ENCODE measurements at regions not wholly inside any gene's neighbourhood (a gene's known extent, or its start where the extent isn't known, plus 50 kb on each side); places are given as distances from the start of the nearest gene placed in this dataset.
"Not testable (repeated sequence)": the region's sequence is repeated elsewhere in the genome, so short reads cannot be mapped to it uniquely, and the experiment has no call there.

DNA sequence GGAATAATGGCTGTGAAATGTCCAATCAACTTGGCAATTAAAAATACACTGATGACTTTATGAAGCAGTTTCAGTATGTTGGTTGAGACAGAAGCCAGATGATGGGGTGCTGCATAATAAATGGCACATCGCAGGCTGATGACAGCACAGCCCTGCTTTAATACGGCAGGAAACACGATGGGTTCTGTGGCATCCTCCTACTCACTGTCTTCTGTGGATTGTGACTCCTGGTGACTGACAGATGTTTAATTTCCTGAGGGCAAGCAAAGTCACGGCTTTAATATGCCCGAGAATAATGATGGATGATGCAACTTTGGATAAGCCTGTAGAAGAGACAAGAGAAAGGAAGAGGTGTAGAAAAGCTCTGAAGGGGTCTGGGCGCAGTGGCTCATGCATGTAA is 295.4 kb downstream of the TRIML1 start:
- DNase-seq (ENCODE audit: low spot score), result no peak

- no peak for DNase-seq (ENCODE audit: low spot score)
Observed at GRCh38 chr4:188435381-188435780, 296.1 kb downstream of the TRIML1 start.

- DNase-seq (ENCODE audit: low spot score), result no peak
Observed at GRCh38 chr4:188437535-188437934, 298.3 kb downstream of the TRIML1 start.

- DNase-seq (ENCODE audit: low spot score), result not testable (repeated sequence)
Observed at GRCh38 chr4:188438391-188438824, 299.2 kb downstream of the TRIML1 start.

- peak; percentile 68 for DNase-seq (ENCODE audit: low spot score)
Observed at GRCh38 chr4:188439641-188440311, 300.5 kb downstream of the TRIML1 start.

DNA sequence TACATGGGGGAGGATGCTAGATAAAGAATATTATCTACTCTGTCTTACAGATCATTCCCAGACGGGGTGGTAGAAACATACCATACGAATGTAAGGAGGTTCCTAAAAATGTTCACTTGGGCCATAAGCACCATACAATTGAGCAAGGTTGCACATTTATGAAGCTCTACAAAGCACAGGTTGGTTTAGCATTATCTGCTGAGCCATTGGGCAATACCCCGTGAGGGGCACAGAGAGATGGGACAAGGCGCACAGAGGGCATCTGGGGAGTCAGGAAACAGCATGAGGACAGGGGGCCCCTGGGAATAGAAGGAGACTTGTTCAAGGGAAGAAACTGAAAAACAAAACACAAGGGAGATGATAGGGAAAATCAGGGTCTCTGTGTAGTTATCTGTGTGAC is 305.3 kb downstream of the TRIML1 start:
- no peak for DNase-seq (ENCODE audit: low spot score)

GRCh38 chr4:188448996-188449395 is 309.8 kb downstream of the TRIML1 start:
- DNase-seq (ENCODE audit: low spot score), result peak; percentile 43

DNA sequence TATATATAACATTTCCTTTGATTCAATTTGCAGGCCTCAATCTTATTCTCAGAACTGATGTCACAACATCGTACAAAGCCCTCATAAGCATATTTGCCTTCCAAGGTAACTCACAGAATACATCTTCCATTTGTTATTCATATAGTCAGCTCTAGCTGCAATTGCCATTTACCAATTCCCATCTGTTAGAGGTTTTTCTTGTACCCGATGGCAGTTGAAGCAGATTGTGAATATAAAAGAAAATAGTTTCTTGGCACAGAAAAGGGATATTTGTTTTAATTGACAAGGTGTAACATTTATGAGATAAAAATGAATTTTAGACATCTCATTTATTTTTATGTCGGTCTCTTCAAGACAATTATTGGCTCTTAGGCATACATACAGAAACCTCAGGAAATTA is 311.3 kb downstream of the TRIML1 start:
- no peak for DNase-seq (ENCODE audit: low spot score)

DNA sequence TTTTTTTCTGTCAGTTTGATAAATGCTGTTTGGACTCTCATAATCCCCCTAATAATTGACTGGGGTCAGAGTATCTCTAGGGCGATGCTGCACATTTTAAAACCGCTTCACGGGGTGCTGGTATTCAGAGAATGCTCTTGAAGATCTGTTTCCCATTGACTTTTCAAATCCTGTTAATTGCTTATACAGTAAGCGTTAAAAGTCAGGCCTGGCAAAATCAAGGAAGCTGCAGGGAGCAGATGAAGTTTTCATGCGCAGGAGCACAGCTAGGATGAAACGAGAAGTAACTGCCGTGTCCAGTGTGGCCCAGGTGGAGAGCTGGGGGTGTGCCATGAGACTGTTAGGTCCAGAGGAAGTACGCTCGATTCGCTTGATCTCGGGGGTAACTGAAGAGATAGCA is 312.9 kb downstream of the TRIML1 start:
- no peak for DNase-seq (ENCODE audit: low spot score)

GRCh38 chr4:188454575-188454974 is 315.3 kb downstream of the TRIML1 start:
- DNase-seq (ENCODE audit: low spot score), result no peak

DNA sequence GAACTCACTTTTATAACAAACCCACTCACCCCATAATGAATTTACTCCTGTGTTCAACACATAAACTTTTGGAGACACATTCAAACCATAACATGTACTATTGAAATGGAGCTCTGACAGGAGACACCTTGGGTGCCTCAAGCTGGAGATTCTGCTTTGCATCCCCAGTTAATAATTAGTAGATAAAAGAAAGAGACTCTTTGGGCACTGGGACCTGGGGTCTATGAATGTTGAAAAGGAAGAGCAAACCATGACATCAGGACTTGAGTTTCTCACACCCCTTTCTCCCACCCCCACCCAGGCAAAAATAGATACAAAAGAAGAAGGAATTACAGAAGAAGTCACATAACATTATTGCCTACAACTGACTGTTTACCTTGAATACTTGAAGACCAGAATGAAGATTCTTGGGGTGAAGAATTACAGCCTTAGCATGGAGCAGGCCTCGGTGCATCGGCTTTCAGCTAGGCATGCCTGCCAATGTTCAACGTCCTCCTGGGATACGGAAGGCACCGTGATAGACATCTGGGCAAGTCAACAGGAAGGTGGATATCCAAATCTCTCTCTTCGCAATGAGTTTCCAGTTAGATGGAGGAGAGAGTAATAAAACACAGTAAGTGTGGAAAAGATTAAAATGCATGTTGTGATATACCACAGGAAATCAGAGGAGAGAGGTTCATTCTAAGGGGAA is 316.0 kb downstream of the TRIML1 start:
- peak; percentile 54 for DNase-seq (ENCODE audit: low spot score)

GRCh38 chr4:188459381-188459780 is 320.1 kb downstream of the TRIML1 start:
- no peak for DNase-seq (ENCODE audit: low spot score)

DNA sequence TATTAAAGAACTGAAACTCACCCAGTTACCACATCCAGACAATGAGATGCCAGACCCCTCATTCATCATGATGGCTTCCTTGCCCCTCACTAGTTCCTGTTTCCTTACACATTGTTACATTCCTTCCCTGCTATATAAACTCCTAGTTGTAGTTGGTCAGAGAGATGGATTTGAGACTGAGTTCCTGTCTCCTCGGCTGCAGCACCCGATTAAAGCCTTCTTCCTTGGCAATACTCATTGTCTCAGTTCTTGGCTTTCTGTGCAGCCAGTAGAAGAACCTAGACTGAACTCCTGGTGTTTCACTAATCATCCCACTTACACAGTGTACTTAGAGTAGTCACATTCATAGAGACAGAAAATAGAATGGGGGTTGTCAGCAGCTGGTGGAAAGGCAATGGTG is 324.7 kb downstream of the TRIML1 start:
- no peak for DNase-seq (ENCODE audit: low spot score)

- DNase-seq (ENCODE audit: low spot score), result no peak
Observed at GRCh38 chr4:188466001-188466400, 326.8 kb downstream of the TRIML1 start.

- DNase-seq (ENCODE audit: low spot score), result no peak
Observed at GRCh38 chr4:188484256-188484655, 345.0 kb downstream of the TRIML1 start.

GRCh38 chr4:188485906-188486305 is 346.7 kb downstream of the TRIML1 start:
- no peak for DNase-seq (ENCODE audit: low spot score)

GRCh38 chr4:188492886-188493285 is 353.6 kb downstream of the TRIML1 start:
- DNase-seq (ENCODE audit: low spot score), result no peak

DNA sequence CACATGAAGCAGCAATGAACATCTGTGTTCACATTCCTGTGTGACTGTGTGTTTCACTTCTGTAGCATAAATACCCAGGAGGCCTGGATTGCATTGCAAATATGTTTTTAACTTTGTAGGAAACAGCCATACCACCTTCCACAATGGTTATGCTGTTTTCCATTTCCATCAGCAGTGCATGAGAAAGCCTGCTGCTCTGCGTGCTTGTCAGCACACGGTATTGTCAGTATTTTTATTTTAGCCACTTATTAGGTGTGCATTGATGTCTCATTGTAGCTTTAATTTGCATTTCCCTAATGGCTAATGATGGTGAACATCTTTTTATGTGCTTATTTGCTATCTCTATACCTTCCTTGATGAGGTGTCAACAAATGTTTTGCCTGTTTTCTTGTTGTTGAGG is 355.9 kb downstream of the TRIML1 start:
- no peak for DNase-seq (ENCODE audit: low spot score)

DNA sequence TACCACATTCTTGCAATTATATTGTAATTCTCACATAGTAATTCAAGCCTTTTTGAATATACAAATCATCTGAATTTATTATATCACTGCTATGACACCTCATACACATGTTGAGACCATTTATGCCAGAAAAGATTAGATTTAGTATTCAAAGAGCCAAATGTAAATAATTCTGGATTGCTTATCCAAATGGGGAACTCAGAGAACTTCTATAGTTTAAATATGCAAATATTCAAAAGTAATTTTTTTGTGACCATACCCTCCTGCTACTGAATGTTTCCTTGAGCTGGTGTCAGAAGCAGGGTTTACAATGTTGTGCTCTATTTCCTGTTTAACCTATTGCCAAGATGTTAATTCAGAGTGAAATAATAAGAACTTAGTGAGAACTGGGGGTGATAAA is 372.2 kb downstream of the TRIML1 start:
- no peak for DNase-seq (ENCODE audit: low spot score)

DNA sequence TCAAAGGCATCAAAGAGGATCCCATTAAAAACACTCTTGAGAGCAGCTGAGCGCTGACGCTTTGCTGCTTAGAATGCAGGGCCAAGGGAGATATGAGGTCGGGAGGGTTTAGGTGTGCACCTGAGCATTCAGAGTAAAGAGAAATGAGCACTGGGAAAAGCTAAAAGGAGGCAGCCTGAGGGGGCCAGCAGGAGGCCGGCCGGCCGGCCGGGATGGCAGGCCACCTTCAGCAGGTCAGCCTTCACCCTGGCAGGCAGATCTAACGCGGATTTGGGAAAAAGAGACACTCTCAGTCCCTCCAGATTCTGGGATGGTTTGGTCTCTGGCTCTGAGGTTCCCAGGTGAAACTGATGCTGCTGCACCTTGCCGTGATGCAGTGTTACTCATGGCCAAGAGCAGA is 393.5 kb downstream of the TRIML1 start:
- no peak for DNase-seq (ENCODE audit: low spot score)

GRCh38 chr4:188534297-188534696 is 395.1 kb downstream of the TRIML1 start:
- DNase-seq (ENCODE audit: low spot score), result no peak

DNA sequence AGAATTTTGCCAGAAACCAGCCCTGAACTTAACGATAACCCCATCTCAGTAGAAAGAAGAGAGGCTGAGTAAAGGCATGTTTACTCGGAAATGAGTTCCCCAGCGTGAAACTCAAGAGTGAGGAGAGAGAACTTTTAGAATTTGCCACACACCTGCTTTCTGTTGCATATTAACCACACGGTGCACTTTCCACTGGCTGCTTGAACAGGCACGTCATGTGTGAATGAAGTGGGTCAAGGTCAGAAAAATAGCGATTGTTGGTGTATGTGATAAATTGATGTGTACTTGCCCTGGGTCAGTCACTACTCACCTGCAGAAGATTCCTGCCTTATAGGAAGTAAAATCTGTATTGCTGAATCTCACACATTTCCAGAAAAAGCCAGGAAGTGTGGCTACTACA is 395.7 kb downstream of the TRIML1 start:
- DNase-seq (ENCODE audit: low spot score), result no peak

- no peak for DNase-seq (ENCODE audit: low spot score)
Observed at GRCh38 chr4:188536826-188537225, 397.6 kb downstream of the TRIML1 start.

DNA sequence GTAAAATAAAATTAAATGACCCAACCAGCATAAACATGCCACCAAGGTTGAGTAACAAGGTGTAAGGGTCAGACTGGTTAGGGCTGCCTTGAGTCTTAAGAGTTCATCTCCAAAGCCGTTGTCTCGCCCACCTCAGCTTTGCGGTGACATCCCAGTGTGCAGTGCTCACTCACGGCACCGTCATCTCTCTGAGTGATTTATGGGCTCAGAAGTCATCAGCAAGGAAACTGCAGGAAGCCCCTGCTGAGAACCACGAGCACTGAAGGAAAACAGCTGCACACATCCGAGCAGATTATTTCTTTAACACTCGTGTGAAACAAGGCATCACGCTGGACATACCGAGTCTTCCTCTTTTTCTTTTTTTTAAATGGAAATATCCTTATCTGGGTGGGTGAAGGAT is 411.1 kb downstream of the TRIML1 start:
- no peak for DNase-seq (ENCODE audit: low spot score)

All from A172 (cell line).